IMR-90 (cell line): ENCODE measurements at regions not wholly inside any gene's neighbourhood (a gene's known extent, or its start where the extent isn't known, plus 50 kb on each side); places are given as distances from the start of the nearest gene placed in this dataset.

Source experiments
- ATAC-seq: fragments of 200-7000 bp; cut with Tn5 transposase; 2 replicates; pipeline ENCODE4 v1.9.1; 2020; ENCODE audit warnings: low read depth, mild to moderate bottlenecking, moderate library complexity
- BruUV-seq: library from RNA; stranded (reverse); fragments of 400-500 nt; replicated peaks from 2 replicates; lab custom pipeline; 2021; lab: Mats Ljungman, UMichigan
- CTCF ChIA-PET: fragments of 300-600 bp; formaldehyde crosslinking; extraction: SDS; loops from one replicate; lab custom pipeline; 2021; ENCODE audit warnings: antibody characterized with exemption; lab: Yijun Ruan, JAX
- POLR2A ChIA-PET: fragments of 300-600 bp; sonication (Branson Sonifier 250); formaldehyde crosslinking; loops from one replicate; lab custom pipeline; 2022; ENCODE audit warnings: antibody characterized with exemption; ENCODE audit not compliant: unreplicated experiment; lab: Charles Lee
- DNase-seq: peaks from one replicate; pipeline ENCODE4 v3.0.0; 2013
- H2AFZ ChIP-seq: replicated peaks from 2 replicates; pipeline ENCODE3; 2013; ENCODE audit warnings: low read length, mild to moderate bottlenecking; ENCODE audit not compliant: poor library complexity
- H2AK5ac ChIP-seq: 2 replicates; pipeline ENCODE4 v1.6.1; 2013; ENCODE audit warnings: low read depth, low read length, inconsistent platforms
- H2AK9ac ChIP-seq: replicated peaks from 2 replicates; pipeline ENCODE3; 2013; ENCODE audit warnings: mild to moderate bottlenecking, low read depth, low read length, moderate library complexity; ENCODE audit not compliant: poor library complexity
- H2BK120ac ChIP-seq: 2 replicates; pipeline ENCODE4 v1.6.1; 2013; ENCODE audit warnings: low read depth, low read length, inconsistent platforms
- H2BK15ac ChIP-seq: 3 replicates; pipeline ENCODE4 v1.6.1; 2013; ENCODE audit warnings: low read depth, low read length, inconsistent platforms
- H2BK20ac ChIP-seq: 2 replicates; pipeline ENCODE4 v1.6.1; 2013; ENCODE audit warnings: low read depth, mild to moderate bottlenecking, inconsistent platforms, low read length, moderate library complexity
- H2BK5ac ChIP-seq: 2 replicates; pipeline ENCODE4 v1.6.1; 2013; ENCODE audit warnings: mild to moderate bottlenecking, low read depth, low read length, inconsistent platforms; ENCODE audit not compliant: poor library complexity, severe bottlenecking
- H3K14ac ChIP-seq: replicated peaks from 2 replicates; pipeline ENCODE4 v1.6.1; 2013; ENCODE audit warnings: low read depth, low read length, inconsistent platforms
- H3K18ac ChIP-seq: 2 replicates; pipeline ENCODE4 v1.6.1; 2013; ENCODE audit warnings: low read depth, low read length, control low read depth
- H3K23ac ChIP-seq: 2 replicates; pipeline ENCODE4 v1.6.1; 2013; ENCODE audit warnings: low read depth, low read length, inconsistent platforms
- H3K27ac ChIP-seq: 2 replicates; pipeline ENCODE4 v1.5.1; 2013; ENCODE audit warnings: mild to moderate bottlenecking, control low read depth, low read length; ENCODE audit not compliant: insufficient read depth
- H3K27me3 ChIP-seq: 2 replicates; pipeline ENCODE4 v1.6.1; 2013; ENCODE audit warnings: low read length; ENCODE audit not compliant: control insufficient read depth, insufficient read depth
- H3K36me3 ChIP-seq: 2 replicates; pipeline ENCODE4 v1.6.1; 2013; ENCODE audit warnings: low read length, mixed read lengths; ENCODE audit not compliant: control insufficient read depth, insufficient read depth
- H3K4ac ChIP-seq: 2 replicates; pipeline ENCODE4 v1.6.1; 2013; ENCODE audit warnings: low read depth, low read length, inconsistent platforms
- H3K4me1 ChIP-seq: 2 replicates; pipeline ENCODE4 v1.6.1; 2013; ENCODE audit warnings: low read length, mixed read lengths; ENCODE audit not compliant: control insufficient read depth, insufficient read depth
- H3K4me2 ChIP-seq: 2 replicates; pipeline ENCODE4 v1.6.1; 2013; ENCODE audit warnings: low read depth, mild to moderate bottlenecking, control low read depth, low read length, moderate library complexity
- H3K4me3 ChIP-seq: 2 replicates; pipeline ENCODE4 v1.5.1; 2013; ENCODE audit warnings: low read depth, mild to moderate bottlenecking, control low read depth, low read length, moderate library complexity; ENCODE audit not compliant: insufficient read depth
- H3K56ac ChIP-seq: 2 replicates; pipeline ENCODE4 v1.6.1; 2013; ENCODE audit warnings: low read length, inconsistent platforms; ENCODE audit not compliant: insufficient read depth; ENCODE audit errors: extremely low read depth
- H3K79me1 ChIP-seq, 2 experiments: 2 replicates each; pipeline ENCODE4 v1.6.1; 2013; ENCODE audit warnings: low read length in 2 of 2, inconsistent platforms in 1 of 2, low read depth in 1 of 2
- H3K9ac ChIP-seq: 2 replicates; pipeline ENCODE4 v1.6.1; 2013; ENCODE audit warnings: low read depth, low read length, control low read depth
- H3K9me1 ChIP-seq: 2 replicates; pipeline ENCODE4 v1.6.1; 2013; ENCODE audit warnings: low read length, inconsistent platforms; ENCODE audit not compliant: insufficient read depth
- H3K9me3 ChIP-seq: 2 replicates; pipeline ENCODE4 v1.6.1; 2013; ENCODE audit warnings: low read length; ENCODE audit not compliant: control insufficient read depth, insufficient read depth
- H4K20me1 ChIP-seq: 2 replicates; pipeline ENCODE4 v1.6.1; 2013; ENCODE audit warnings: low read length, inconsistent platforms; ENCODE audit not compliant: insufficient read depth
- H4K5ac ChIP-seq: 2 replicates; pipeline ENCODE4 v1.6.1; 2013; ENCODE audit warnings: mild to moderate bottlenecking, low read depth, low read length, control low read depth
- H4K8ac ChIP-seq, 2 experiments: 2 replicates each; pipeline ENCODE4 v1.6.1; 2013; ENCODE audit warnings: low read depth in 2 of 2, low read length in 2 of 2, control low read depth in 1 of 2, inconsistent platforms in 1 of 2
- H4K91ac ChIP-seq: 2 replicates; pipeline ENCODE4 v1.6.1; 2013; ENCODE audit warnings: low read depth, low read length, inconsistent platforms; ENCODE audit not compliant: insufficient read depth
- BHLHE40 ChIP-seq: fragments of 150-350 bp; IDR thresholded peaks from 2 replicates; pipeline ENCODE4 v1.6.1; 2016; ENCODE audit warnings: mild to moderate bottlenecking, low read depth, low read length
- CHD1 ChIP-seq: IDR thresholded peaks from 2 replicates; pipeline ENCODE4 v1.6.1; 2012; ENCODE audit warnings: low read depth, low read length, improper control_type of control experiment
- FOS ChIP-seq: fragments of 150-350 bp; IDR thresholded peaks from 2 replicates; pipeline ENCODE4 v1.6.1; 2016; ENCODE audit warnings: low read depth, low read length
- MAFK ChIP-seq: IDR thresholded peaks from 2 replicates; pipeline ENCODE4 v1.6.1; 2012; ENCODE audit warnings: low read depth, low read length, improper control_type of control experiment
- MXI1 ChIP-seq: IDR thresholded peaks from 2 replicates; pipeline ENCODE4 v1.6.1; 2012; ENCODE audit warnings: low read depth, mild to moderate bottlenecking, low read length, moderate library complexity, borderline replicate concordance
- NFE2L2 ChIP-seq: fragments of 150-350 bp; IDR thresholded peaks from 2 replicates; pipeline ENCODE4 v1.6.1; 2016; ENCODE audit warnings: low read depth, mild to moderate bottlenecking, low read length
- POLR2A ChIP-seq: IDR thresholded peaks from 2 replicates; pipeline ENCODE4 v1.6.1; 2012; ENCODE audit warnings: mild to moderate bottlenecking, low read depth, low read length
- RAD21 ChIP-seq: IDR thresholded peaks from 2 replicates; pipeline ENCODE4 v1.6.1; 2012; ENCODE audit warnings: low read length, improper control_type of control experiment
- RCOR1 ChIP-seq: IDR thresholded peaks from 2 replicates; pipeline ENCODE4 v1.6.1; 2012; ENCODE audit warnings: mild to moderate bottlenecking, low read length, improper control_type of control experiment; ENCODE audit not compliant: insufficient replicate concordance
- SMC3 ChIP-seq: fragments of 150-350 bp; IDR thresholded peaks from 2 replicates; pipeline ENCODE4 v1.6.1; 2016; ENCODE audit warnings: low read depth, mild to moderate bottlenecking, antibody characterized with exemption, low read length, moderate library complexity
- USF2 ChIP-seq: fragments of 150-350 bp; IDR thresholded peaks from 2 replicates; pipeline ENCODE4 v1.6.1; 2017; ENCODE audit warnings: mild to moderate bottlenecking, antibody characterized with exemption, low read length, low read depth
- WGBS, 2 experiments: methylation state at CpG; one replicate each; pipeline versions ENCODE4 v1.1.5 to v1.1.7; 2013; ENCODE audit warnings: missing lambda C conversion rate in 2 of 2; ENCODE audit not compliant: insufficient read length in 1 of 2; ENCODE audit errors: extremely low coverage in 2 of 2; 5-methylcytosine and 5-hydroxymethylcytosine counted together
- dilution Hi-C: fragments of 300-500 bp; cut with HindIII; formaldehyde crosslinking; loops from one replicate; pipeline ENCODE4 v1.14.3; 2018; ENCODE audit warnings: low sequenced_read_pairs; ENCODE audit not compliant: unreplicated experiment
- in situ Hi-C: fragments of 300-500 bp; cut with MboI; formaldehyde crosslinking; loops from 3 replicates; pipeline ENCODE4 v1.14.3; 2019; ENCODE audit warnings: low sequenced_read_pairs, inconsistent platforms, mixed read lengths
- intact Hi-C: fragments of 100-400 bp; cut with micrococcal nuclease; formaldehyde crosslinking; loops from 2 replicates; pipeline ENCODE4 v1.10.0; 2022
- TF ChIP-seq, protein P1 (sequence below): conservative IDR thresholded peaks from 2 replicates; pipeline ENCODE4 v1.5.1; 2012; ENCODE audit warnings: mild to moderate bottlenecking, low read depth, low read length, improper control_type of control experiment
- TF ChIP-seq, protein P2 (sequence below): fragments of 150-350 bp; IDR thresholded peaks from 2 replicates; pipeline ENCODE4 v1.6.1; 2016; ENCODE audit warnings: low read depth, mild to moderate bottlenecking, low read length, moderate library complexity, borderline replicate concordance

DNA sequence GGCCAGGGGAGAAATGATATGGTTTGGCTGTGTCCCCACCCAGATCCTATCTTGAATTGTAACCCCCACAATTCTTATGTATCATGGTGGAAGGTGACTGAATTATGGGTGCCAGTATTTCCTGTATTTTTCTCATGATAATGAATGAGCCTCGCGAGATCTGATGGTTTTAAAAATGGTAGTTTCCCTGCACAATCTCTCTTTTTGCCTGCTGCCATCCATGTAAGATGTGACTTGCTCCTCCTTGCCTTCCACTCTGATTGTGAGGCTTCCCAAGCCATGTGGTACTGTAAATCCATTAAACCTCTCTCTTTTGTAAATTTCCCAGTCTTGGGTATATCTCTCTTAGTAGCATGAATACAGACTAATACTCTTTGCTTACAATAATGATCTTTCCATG, 1453.9 kb upstream of the B3GALT2 start:
- Histone ChIP-seq H4K5ac (no peak overlapping the region), H3K18ac (no peak overlapping the region), H4K8ac (no peak overlapping the region), H3K4ac (no peak overlapping the region), H2BK20ac (no peak overlapping the region), H3K9ac (no peak overlapping the region), H4K20me1 (no peaks in the 10 kb centered on the region), H2BK5ac (no peak overlapping the region), H2BK15ac (no peak overlapping the region), H3K27me3 (no peaks in the 10 kb centered on the region), H2AFZ (no peak overlapping the region), H3K36me3 (no peaks in the 10 kb centered on the region), H3K4me2 (no peak overlapping the region), H2BK120ac (no peak overlapping the region), H3K23ac (no peak overlapping the region), H3K79me1 (no peaks in the 10 kb centered on the region), H3K4me1 (no peaks in the 10 kb centered on the region), H3K9me3 (no peaks in the 10 kb centered on the region), H3K4me3 (no peak overlapping the region), H3K56ac (no peak overlapping the region), H3K9me1 (no peaks in the 10 kb centered on the region), H3K27ac (no peak overlapping the region), H4K91ac (no peak overlapping the region), H3K14ac (no peak overlapping the region), H2AK9ac (no peak overlapping the region), H2AK5ac (no peak overlapping the region)
- WGBS, 2 experiments: no CpG with 5 or more reads among the region's 2 CpGs
- DNase-seq (no peak), ATAC-seq (no peak)
- ChIA-PET CTCF (no interaction called here), POLR2A (no interaction called here)
- in situ Hi-C loops: no loop called here
- TF ChIP-seq USF2 (no peak), NFE2L2 (no peak), BHLHE40 (no peak), RCOR1 (no peak), FOS (no peak), RAD21 (no peak), SMC3 (no peak), POLR2A (no peak), CHD1 (no peak), MAFK (no peak), MXI1 (no peak)
- TF ChIP-seq, protein P1, sequence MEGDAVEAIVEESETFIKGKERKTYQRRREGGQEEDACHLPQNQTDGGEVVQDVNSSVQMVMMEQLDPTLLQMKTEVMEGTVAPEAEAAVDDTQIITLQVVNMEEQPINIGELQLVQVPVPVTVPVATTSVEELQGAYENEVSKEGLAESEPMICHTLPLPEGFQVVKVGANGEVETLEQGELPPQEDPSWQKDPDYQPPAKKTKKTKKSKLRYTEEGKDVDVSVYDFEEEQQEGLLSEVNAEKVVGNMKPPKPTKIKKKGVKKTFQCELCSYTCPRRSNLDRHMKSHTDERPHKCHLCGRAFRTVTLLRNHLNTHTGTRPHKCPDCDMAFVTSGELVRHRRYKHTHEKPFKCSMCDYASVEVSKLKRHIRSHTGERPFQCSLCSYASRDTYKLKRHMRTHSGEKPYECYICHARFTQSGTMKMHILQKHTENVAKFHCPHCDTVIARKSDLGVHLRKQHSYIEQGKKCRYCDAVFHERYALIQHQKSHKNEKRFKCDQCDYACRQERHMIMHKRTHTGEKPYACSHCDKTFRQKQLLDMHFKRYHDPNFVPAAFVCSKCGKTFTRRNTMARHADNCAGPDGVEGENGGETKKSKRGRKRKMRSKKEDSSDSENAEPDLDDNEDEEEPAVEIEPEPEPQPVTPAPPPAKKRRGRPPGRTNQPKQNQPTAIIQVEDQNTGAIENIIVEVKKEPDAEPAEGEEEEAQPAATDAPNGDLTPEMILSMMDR: no peak
- TF ChIP-seq, protein P2, sequence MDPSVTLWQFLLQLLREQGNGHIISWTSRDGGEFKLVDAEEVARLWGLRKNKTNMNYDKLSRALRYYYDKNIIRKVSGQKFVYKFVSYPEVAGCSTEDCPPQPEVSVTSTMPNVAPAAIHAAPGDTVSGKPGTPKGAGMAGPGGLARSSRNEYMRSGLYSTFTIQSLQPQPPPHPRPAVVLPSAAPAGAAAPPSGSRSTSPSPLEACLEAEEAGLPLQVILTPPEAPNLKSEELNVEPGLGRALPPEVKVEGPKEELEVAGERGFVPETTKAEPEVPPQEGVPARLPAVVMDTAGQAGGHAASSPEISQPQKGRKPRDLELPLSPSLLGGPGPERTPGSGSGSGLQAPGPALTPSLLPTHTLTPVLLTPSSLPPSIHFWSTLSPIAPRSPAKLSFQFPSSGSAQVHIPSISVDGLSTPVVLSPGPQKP: no peak
- BruUV-seq: no TSS peak
- intact Hi-C loops: loop anchor here (2.0 kb wide), 1 partner anchor 14 kb away; no protein-coding TSS in a partner anchor
- dilution Hi-C loops: no loop called here
